NOMO-1 treated with DMSO at 0.1 percent for 48 hours (cell line): ENCODE measurements at regions not wholly inside any gene's neighbourhood (a gene's known extent, or its start where the extent isn't known, plus 50 kb on each side); places are given as distances from the start of the nearest gene placed in this dataset.
"Not testable (repeated sequence)": the region's sequence is repeated elsewhere in the genome, so short reads cannot be mapped to it uniquely, and the experiment has no call there.

Experiments
- DNase-seq: peaks from one replicate; lab custom pipeline; 2025; ENCODE audit not compliant: unreplicated experiment; lab: John Stamatoyannopoulos, UW

- not testable (repeated sequence) for DNase-seq
Measured at GRCh38 chr7:67666359-67666758, 669.7 kb downstream of the TYW1 start.

- no peak for DNase-seq
Measured at GRCh38 chr7:67671006-67671548, 674.4 kb downstream of the TYW1 start.

GRCh38 chr7:67673861-67674260 lies 677.2 kb downstream of the TYW1 start:
- no peak for DNase-seq

GRCh38 chr7:67674862-67675261 lies 678.2 kb downstream of the TYW1 start:
- DNase-seq = not testable (repeated sequence)

- no peak for DNase-seq
Measured at GRCh38 chr7:67675971-67676370, 679.3 kb downstream of the TYW1 start.

DNA sequence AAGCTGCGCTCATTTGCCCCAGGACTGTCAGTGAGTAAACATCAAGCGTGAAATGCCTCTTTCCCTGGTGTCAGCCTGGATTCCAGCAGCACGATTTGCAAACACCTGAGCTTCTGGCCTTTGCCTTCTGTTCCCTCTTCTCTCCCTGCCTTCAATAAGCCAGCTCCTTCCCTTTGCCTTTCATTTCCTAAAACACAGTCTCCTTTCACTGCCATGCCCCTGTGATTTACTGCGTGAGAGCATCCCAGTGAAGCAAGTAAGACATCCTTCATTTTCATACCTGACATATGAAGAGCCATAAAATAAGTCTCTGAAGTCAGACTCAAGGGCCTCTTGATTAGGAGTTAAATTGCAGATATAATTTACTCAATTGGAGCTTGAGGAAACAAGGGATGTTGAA lies 681.8 kb downstream of the TYW1 start:
- DNase-seq = no peak

GRCh38 chr7:67683628-67684027 lies 687.0 kb downstream of the TYW1 start:
- no peak for DNase-seq

- no peak for DNase-seq
Measured at GRCh38 chr7:67690700-67691099, 694.1 kb downstream of the TYW1 start.

- no peak for DNase-seq
Measured at GRCh38 chr7:67692425-67692824, 695.8 kb downstream of the TYW1 start.

- DNase-seq = no peak
Measured at GRCh38 chr7:67696124-67696523, 699.5 kb downstream of the TYW1 start.

- DNase-seq = no peak
Measured at GRCh38 chr7:67696878-67697277, 700.2 kb downstream of the TYW1 start.

DNA sequence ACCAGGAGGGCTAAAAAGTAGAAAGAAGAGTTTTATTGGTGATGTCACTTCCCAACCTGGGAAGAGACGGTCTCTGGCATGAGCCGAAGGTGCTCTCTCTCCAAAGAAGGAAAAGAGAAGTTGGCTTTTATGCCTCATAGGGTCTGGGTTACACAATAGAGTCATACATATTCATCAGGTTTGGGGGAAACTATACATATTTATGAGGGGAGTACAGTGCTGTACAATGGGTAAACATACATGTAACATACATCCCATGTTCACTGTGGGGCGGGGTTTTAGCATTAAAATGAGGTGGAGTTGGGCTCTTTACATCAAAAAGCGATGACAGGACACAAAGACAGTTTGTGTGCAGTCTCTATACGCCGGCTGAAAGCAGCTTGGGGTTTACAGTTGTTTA lies 701.7 kb downstream of the TYW1 start:
- no peak for DNase-seq

- DNase-seq = no peak
Measured at GRCh38 chr7:67705850-67706249, 709.2 kb downstream of the TYW1 start.

- DNase-seq = no peak
Measured at GRCh38 chr7:67711706-67712105, 715.1 kb downstream of the TYW1 start.

DNA sequence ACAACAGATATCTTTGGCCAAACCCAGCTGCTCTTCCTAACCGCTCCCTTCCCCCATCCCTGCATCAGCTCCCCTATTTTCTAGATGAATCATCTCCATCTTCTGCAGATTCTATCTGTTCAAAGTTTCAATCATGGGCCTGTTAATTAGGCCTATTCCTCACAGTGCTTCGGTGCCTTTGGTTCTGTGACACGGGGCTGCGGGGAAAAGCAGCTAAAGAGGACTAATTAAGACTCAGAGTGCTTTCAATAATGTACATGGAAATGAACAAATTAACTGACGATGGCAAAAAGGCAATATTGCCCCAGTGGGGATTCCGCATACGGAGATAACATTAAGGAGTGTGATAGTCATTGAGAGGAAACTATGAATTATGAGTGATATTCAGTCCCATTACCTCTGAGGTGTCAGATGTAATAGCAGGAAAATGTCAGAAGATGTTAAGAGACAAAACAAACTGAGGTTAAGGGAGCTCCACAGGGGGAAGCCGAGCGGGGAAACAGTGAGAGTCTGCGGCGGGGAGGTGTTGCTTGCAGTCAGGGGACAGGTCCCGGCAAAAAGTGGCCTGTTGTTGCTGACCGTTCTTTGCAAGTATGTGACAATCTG lies 716.9 kb downstream of the TYW1 start:
- no peak for DNase-seq

DNA sequence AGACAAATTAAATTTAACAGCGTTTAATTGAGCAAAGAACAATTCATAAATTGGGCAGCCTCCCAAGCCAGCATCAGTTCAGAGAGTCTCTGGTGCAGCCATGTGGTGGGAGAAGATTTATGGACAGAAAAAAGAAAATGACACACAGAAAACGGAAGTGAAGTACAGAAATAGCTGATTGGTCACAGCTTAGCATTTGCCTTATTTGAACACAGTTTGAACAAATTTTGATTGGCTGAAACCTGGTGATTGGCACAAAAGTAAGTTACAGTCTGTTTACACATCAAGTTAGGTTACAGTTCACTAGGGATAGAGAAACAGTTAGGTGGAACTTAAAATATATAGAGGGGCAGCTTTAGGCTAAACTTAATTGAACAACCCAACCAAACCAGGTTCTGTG lies 720.1 kb downstream of the TYW1 start:
- DNase-seq = no peak

DNA sequence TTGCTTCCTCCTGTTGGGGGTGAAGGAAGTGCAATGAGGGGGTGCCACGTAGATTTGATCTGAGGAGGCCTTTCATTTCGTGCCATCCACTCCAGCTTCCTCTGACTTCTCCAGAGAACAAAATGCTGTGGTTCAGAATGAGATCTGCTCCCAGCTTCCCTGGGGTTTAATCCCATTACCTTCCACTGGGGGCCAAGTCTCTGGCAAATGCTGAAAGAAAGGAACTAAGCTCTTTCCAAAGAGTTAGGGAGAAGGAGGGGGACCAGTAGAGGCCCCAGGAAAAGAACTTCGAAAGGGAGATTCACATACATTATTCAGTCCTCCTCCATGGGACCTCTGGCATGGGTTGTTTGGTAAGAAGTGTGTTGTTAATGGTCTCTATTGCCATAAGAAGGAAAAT lies 727.0 kb downstream of the TYW1 start:
- no peak for DNase-seq

GRCh38 chr7:67724435-67724834 lies 727.8 kb downstream of the TYW1 start:
- no peak for DNase-seq

GRCh38 chr7:67724955-67725354 lies 728.3 kb downstream of the TYW1 start:
- no peak for DNase-seq

DNA sequence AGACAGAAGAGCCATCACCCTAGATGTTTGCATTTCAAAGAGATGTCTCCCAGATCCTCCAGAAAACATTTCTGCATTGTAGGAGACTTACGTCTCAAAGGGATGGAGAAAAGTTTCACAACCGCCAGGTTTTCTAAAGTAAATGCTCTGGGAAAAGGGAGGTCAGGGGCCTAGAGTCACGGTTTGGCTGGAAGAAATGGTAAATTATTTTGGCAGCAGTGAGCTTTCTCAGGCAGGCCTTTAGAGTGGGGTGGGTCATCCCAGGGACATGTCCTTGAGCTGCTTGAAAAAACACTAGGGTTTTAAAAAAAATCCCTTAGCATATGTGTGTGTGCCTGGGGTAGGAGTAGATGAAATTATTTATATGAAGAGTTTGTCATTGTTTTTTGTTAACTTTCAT lies 728.8 kb downstream of the TYW1 start:
- no peak for DNase-seq

- DNase-seq = no peak
Measured at GRCh38 chr7:67729771-67730170, 733.1 kb downstream of the TYW1 start.

GRCh38 chr7:67731704-67732103 lies 735.1 kb downstream of the TYW1 start:
- DNase-seq = no peak

- no peak for DNase-seq
Measured at GRCh38 chr7:67732898-67733297, 736.3 kb downstream of the TYW1 start.
